ENCODE measurements at regions not wholly inside any gene's neighbourhood (a gene's known extent, or its start where the extent isn't known, plus 50 kb on each side); places are given as distances from the start of the nearest gene placed in this dataset.

DNA sequence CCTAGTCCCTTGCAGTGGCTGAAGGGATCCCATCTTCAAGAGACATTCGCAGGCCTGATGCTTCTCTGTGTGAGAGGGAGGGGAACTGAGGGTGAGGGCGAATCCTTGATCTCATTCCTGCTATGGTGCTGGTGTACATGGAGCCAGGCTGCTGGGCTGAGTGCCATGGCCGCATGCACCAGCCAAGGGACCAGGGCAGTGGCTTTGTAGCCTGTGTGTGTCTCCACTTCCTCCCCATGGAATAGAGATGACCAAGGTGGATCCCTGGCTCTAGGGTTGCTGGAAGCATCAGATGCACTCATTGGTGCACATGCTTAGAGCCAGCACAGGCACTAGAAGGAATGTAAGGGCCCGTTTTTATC, 195.0 kb downstream of the FOXL1 start:
- no peak overlapping the region for H3K4me3 ChIP-seq (ENCODE audit: low read length)
- TF ChIP-seq, protein P1, sequence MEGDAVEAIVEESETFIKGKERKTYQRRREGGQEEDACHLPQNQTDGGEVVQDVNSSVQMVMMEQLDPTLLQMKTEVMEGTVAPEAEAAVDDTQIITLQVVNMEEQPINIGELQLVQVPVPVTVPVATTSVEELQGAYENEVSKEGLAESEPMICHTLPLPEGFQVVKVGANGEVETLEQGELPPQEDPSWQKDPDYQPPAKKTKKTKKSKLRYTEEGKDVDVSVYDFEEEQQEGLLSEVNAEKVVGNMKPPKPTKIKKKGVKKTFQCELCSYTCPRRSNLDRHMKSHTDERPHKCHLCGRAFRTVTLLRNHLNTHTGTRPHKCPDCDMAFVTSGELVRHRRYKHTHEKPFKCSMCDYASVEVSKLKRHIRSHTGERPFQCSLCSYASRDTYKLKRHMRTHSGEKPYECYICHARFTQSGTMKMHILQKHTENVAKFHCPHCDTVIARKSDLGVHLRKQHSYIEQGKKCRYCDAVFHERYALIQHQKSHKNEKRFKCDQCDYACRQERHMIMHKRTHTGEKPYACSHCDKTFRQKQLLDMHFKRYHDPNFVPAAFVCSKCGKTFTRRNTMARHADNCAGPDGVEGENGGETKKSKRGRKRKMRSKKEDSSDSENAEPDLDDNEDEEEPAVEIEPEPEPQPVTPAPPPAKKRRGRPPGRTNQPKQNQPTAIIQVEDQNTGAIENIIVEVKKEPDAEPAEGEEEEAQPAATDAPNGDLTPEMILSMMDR (IDR thresholded peaks at IDR 0.05; ENCODE audit: insufficient read depth, low read depth, low read length, missing control alignments), result no peak

DNA sequence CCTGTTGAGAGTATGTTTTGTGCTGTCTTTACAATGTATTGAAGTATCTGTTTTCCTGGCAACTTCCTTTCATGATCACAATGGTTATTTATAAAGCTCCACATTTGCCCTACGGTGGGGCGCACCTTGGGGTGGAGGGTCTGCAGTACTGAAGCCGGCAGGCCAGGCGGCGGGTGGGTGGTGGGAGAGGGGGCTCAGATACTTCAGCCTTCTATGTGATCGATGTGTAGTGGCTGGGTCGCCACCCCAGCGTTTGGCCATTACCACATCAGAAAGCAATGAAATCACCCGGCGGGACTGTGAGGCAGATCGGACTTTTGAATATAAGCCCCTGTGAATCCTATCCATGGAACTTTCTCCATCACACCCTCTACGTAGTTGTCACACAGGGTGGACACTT, 196.6 kb downstream of the FOXL1 start:
- TF ChIP-seq, protein P1 (IDR thresholded peaks at IDR 0.05; ENCODE audit: insufficient read depth, low read depth, low read length, missing control alignments), result no peak
- no peak overlapping the region for H3K4me3 ChIP-seq (ENCODE audit: low read length)
- DNase-seq (ENCODE audit: low read depth), result no peak

More for the DNA sequence above, 195.0 kb downstream of the FOXL1 start:
- DNase-seq (ENCODE audit: low read depth), result no peak

DNA sequence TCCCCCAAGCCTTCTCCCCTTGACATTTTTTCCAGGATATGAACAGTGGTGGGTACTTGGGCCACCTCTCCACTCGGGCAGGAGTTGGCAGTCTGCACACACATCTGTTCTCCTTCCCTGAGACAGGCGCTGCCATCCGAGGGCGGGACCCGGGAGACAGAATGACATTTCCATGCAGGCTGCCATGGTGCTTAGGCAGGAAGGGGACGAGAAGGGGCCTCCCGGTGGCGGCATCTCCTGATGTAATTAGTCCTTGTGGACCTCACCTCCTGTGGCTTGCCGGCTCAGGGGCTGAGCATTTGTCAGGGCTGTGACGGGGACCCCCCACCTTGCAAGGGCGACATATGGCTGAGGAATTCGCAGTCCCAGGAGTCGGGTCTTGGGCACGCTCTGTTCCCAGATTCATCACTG, 197.2 kb downstream of the FOXL1 start:
- TF ChIP-seq, protein P1 (IDR thresholded peaks at IDR 0.05; ENCODE audit: insufficient read depth, low read depth, low read length, missing control alignments), result no peak
- no peak for DNase-seq (ENCODE audit: low read depth)
- H3K4me3 ChIP-seq (ENCODE audit: low read length), result no peak overlapping the region

DNA sequence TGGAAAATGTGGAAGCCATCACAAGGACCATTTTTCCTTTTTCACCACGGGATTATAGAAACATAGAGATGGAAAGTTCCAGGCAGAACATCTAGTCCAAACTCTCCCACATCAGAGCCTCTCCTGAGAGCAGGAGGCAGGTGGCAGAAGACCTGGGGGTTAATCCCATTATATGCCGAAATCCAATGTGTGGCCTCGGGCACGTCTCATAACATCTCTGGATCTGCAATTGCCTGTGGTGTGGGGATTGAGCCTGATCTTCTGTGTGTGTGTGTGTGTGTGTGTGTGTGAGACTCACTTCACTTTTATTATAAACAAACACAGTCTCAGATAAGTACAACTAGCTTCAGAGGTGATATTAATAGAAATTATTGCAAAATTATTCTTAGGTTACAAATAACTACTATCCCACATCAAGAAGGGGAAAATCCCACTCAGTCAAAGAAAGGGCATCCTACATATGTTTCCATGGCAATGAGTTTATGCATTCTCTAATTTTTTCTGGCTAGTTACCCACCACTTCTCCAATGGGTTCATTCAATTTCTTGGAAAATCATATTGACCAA, 199.1 kb downstream of the FOXL1 start:
- DNase-seq (ENCODE audit: low read depth), result no peak
- TF ChIP-seq, protein P1 (IDR thresholded peaks at IDR 0.05; ENCODE audit: insufficient read depth, low read depth, low read length, missing control alignments), result no peak
- no peak overlapping the region for H3K4me3 ChIP-seq (ENCODE audit: low read length)

DNA sequence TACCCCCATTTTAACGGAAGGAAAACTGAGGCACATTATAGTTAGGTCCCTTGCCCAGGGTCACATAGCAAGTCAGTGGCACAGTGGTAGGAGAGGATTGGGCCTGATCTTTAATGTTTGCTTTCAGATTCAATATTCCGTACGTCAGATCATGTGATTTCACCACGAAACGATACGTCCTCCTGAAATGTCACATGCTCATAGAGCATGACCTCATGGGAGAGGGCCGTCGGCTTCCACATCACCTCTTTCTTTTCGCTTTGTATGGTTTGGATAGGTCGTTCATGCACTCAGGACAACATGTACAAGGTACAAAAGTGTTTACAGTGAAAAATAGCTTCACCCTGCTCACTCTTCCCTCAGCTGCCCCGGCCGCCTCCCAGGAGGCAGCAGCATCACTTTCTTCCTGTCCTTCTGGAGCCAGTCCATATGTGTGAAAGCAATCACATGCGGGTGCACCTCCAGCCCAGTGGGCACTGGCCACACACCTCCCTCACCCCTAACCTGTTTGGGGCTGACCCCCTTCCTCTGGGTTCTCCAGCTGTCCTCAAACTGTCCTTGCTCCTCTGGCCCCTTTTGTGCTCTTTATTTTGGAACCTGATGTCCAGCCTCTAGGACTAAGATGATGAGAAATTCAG, 199.9 kb downstream of the FOXL1 start:
- H3K4me3 ChIP-seq (ENCODE audit: low read length), result no peak overlapping the region
- TF ChIP-seq, protein P1 (IDR thresholded peaks at IDR 0.05; ENCODE audit: insufficient read depth, low read depth, low read length, missing control alignments), result no peak

DNA sequence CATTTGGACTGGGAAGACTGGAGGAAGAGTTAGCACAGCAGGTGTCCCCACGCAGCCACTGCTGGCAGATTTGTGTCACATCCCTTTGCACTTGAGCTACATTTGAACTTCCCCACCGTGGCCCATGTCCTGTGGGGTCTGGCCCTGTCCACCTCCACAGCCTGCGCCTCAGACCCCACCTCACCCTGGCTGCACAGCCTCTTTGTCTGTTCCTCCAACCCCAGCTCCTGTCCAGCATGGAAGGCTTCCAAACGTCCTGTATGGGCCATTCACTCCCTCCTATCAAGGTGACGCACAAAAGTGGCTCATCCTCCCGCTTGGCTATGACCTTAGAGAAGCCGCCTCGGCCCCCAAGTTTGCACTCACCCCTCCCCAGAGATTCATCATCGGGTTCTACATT, 200.6 kb downstream of the FOXL1 start:
- no peak overlapping the region for H3K4me3 ChIP-seq (ENCODE audit: low read length)
- no peak for DNase-seq (ENCODE audit: low read depth)

More for the DNA sequence above, 199.9 kb downstream of the FOXL1 start:
- DNase-seq (ENCODE audit: low read depth), result no peak

More for the DNA sequence above, 200.6 kb downstream of the FOXL1 start:
- TF ChIP-seq, protein P1 (IDR thresholded peaks at IDR 0.05; ENCODE audit: insufficient read depth, low read depth, low read length, missing control alignments), result no peak
